ENCODE measurements at regions not wholly inside any gene's neighbourhood (a gene's known extent, or its start where the extent isn't known, plus 50 kb on each side); places are given as distances from the start of the nearest gene placed in this dataset.

DNA sequence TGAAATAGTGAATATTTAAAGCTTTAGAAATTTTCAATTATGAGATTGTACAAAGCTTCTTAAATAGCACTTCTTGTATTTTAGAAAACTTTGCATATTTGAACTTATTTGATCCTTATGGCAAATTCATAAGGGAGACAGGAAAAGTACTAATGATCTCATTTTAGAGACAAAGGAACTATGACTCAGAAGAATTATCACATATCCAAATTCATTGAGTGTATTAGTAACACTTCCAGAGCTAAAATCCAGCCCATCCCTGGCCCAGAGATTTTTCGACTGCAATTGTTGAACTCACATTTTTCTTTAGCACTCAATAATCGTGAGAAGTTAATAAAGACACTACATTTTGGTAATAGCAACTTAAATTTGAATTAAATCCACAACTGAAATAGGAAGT is 704.3 kb downstream of the EPM2A start:
- TF ChIP-seq, protein P1, sequence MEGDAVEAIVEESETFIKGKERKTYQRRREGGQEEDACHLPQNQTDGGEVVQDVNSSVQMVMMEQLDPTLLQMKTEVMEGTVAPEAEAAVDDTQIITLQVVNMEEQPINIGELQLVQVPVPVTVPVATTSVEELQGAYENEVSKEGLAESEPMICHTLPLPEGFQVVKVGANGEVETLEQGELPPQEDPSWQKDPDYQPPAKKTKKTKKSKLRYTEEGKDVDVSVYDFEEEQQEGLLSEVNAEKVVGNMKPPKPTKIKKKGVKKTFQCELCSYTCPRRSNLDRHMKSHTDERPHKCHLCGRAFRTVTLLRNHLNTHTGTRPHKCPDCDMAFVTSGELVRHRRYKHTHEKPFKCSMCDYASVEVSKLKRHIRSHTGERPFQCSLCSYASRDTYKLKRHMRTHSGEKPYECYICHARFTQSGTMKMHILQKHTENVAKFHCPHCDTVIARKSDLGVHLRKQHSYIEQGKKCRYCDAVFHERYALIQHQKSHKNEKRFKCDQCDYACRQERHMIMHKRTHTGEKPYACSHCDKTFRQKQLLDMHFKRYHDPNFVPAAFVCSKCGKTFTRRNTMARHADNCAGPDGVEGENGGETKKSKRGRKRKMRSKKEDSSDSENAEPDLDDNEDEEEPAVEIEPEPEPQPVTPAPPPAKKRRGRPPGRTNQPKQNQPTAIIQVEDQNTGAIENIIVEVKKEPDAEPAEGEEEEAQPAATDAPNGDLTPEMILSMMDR (IDR thresholded peaks at IDR 0.05) = no peak
- no peak for TF ChIP-seq POLR2A (IDR thresholded peaks at IDR 0.05)
